Stomach (tissue), 4 donors: ENCODE measurements at regions not wholly inside any gene's neighbourhood (a gene's known extent, or its start where the extent isn't known, plus 50 kb on each side); places are given as distances from the start of the nearest gene placed in this dataset.

Experiments
- CTCF ChIP-seq, 7 experiments: fragments of 450-650 bp in 4 of 7; fragments of 200-600 bp in 3 of 7; sonication (generic) in 3 of 7; IDR thresholded peaks; one replicate each; pipeline ENCODE4 v1.5.1; 2016 to 2019; ENCODE audit warnings: antibody characterized with exemption in 7 of 7, control low read depth in 2 of 7, mild to moderate bottlenecking in 1 of 7
- EP300 ChIP-seq: sonication (generic); formaldehyde crosslinking; IDR thresholded peaks from one replicate; pipeline ENCODE4 v1.6.1; 2017; ENCODE audit warnings: antibody characterized with exemption
- POLR2A ChIP-seq, 4 donors: fragments of 450-650 bp; IDR thresholded peaks; one replicate each; pipeline ENCODE4 v1.6.1; 2016; ENCODE audit warnings: antibody characterized with exemption in 4 of 4, control low read depth in 2 of 4, mild to moderate bottlenecking in 1 of 4, moderate library complexity in 1 of 4
- POLR2AphosphoS5 ChIP-seq, 3 donors: sonication (generic); formaldehyde crosslinking; IDR thresholded peaks; one replicate each; pipeline ENCODE4 v1.6.1; 2016; ENCODE audit warnings: antibody characterized with exemption in 3 of 3

GRCh38 chr12:11486623-11487444 lies 91.5 kb upstream of the PRB2 start:
- TF ChIP-seq CTCF (IDR thresholded peaks at IDR 0.05) (peak in 6 of 7 experiments; percentile 27 to 94 (median 73)), POLR2A (IDR thresholded peaks at IDR 0.05) (no peak), EP300 (no peak), POLR2AphosphoS5 (IDR thresholded peaks at IDR 0.05) (peak in 1 of 3 donors; percentile 43)
